ENCODE measurements at regions not wholly inside any gene's neighbourhood (a gene's known extent, or its start where the extent isn't known, plus 50 kb on each side); places are given as distances from the start of the nearest gene placed in this dataset.

- intact Hi-C loops (cut with micrococcal nuclease) (no loop called here), dilution Hi-C loops (cut with MboI; ENCODE audit: extremely low pct_ligation_motif_present, low sequenced_read_pairs) (loop anchor here (25.0 kb wide), 1 partner anchor 282 kb away; no protein-coding TSS in a partner anchor)
- Histone ChIP-seq H3K36me3 (ENCODE audit: control insufficient read depth in 2 of 2, extremely low read depth in 1 of 2, insufficient read depth in 2 of 2, low read length in 2 of 2) (no peaks in the 10 kb centered on the region), H3K27ac (ENCODE audit: insufficient read depth, low read depth, low read length) (no peak overlapping the region), H3K9me1 (replicated peaks; ENCODE audit: control insufficient read depth, extremely low read depth, insufficient read depth, low read length) (no peaks in the 10 kb centered on the region), H3K4me3 (replicated peaks in 1 of 3; ENCODE audit: insufficient read depth in 1 of 3, low read depth in 1 of 3, low read length in 3 of 3) (no peak overlapping the region), H3K9me3 (replicated peaks; ENCODE audit: control insufficient read depth, insufficient read depth, low read length) (no peaks in the 10 kb centered on the region), H4K20me1 (replicated peaks; ENCODE audit: control insufficient read depth, extremely low read depth, insufficient read depth, low read length) (no peaks in the 10 kb centered on the region), H3K27me3 (ENCODE audit: control insufficient read depth in 2 of 2, insufficient read depth in 2 of 2, low read length in 2 of 2) (peaks cover 0 to 5% of the 10 kb centered on the region in 2 experiments), H3K79me2 (ENCODE audit: control insufficient read depth, insufficient read depth, low read length) (no peaks in the 10 kb centered on the region), H2AFZ (ENCODE audit: low read depth, low read length) (no peak overlapping the region), H3K9ac (replicated peaks; ENCODE audit: extremely low read depth, insufficient read depth, low read length) (no peak overlapping the region), H3K4me2 (ENCODE audit: insufficient read depth, low read length) (no peak overlapping the region), H3K4me1 (ENCODE audit: control insufficient read depth, extremely low read depth, insufficient read depth, low read length) (no peaks in the 10 kb centered on the region)
- TF ChIP-seq MAX (IDR thresholded peaks at IDR 0.05; ENCODE audit: insufficient read depth, insufficient read length): no peak
- DNase-seq (ENCODE audit: low read depth, low spot score) (no peak), FAIRE-seq (no peak)
- ChIA-PET POLR2A (no interaction called here), CTCF (interaction anchor here (1.6 kb wide), 1 partner anchor 293 kb away, joined by 7 read pairs; no protein-coding TSS in a partner anchor)
- BruUV-seq (replicated peaks): no TSS peak
Measured at GRCh38 chr15:31494786-31495185, 168.2 kb downstream of the KLF13 start.

DNA sequence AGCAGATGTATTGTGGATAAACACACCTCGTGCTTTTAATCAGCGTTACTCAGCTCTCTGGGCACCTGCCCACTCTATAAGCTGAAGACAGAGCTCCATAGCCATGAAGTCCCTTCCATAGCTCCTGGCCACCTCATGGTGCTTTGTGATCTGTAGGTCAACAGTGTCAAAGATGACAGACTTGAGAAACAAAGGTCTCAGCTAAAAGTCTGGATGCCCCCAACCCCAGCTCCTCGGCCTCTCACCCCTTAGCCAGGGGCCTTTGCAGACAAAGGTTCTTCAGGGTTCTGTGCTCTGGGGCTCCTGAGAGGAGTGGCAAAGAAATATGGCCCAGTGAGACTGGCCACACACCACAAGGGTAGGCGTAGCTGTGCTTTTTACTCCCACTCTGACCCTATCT lies 168.6 kb downstream of the KLF13 start:
- Histone ChIP-seq H3K36me3 (ENCODE audit: control insufficient read depth in 2 of 2, extremely low read depth in 1 of 2, insufficient read depth in 2 of 2, low read length in 2 of 2) (no peaks in the 10 kb centered on the region), H3K9me3 (replicated peaks; ENCODE audit: control insufficient read depth, insufficient read depth, low read length) (no peaks in the 10 kb centered on the region), H3K4me3 (replicated peaks in 1 of 3; ENCODE audit: insufficient read depth in 1 of 3, low read depth in 1 of 3, low read length in 3 of 3) (no peak overlapping the region), H3K79me2 (ENCODE audit: control insufficient read depth, insufficient read depth, low read length) (no peaks in the 10 kb centered on the region), H3K27me3 (ENCODE audit: control insufficient read depth in 2 of 2, insufficient read depth in 2 of 2, low read length in 2 of 2) (peaks cover 0 to 5% of the 10 kb centered on the region in 2 experiments), H3K9me1 (replicated peaks; ENCODE audit: control insufficient read depth, extremely low read depth, insufficient read depth, low read length) (no peaks in the 10 kb centered on the region), H2AFZ (ENCODE audit: low read depth, low read length) (no peak overlapping the region), H3K9ac (replicated peaks; ENCODE audit: extremely low read depth, insufficient read depth, low read length) (no peak overlapping the region), H3K4me2 (ENCODE audit: insufficient read depth, low read length) (no peak overlapping the region), H3K27ac (ENCODE audit: insufficient read depth, low read depth, low read length) (no peak overlapping the region), H3K4me1 (ENCODE audit: control insufficient read depth, extremely low read depth, insufficient read depth, low read length) (peaks cover under 1% of the 10 kb centered on the region), H4K20me1 (replicated peaks; ENCODE audit: control insufficient read depth, extremely low read depth, insufficient read depth, low read length) (no peaks in the 10 kb centered on the region)
- intact Hi-C loops (cut with micrococcal nuclease): no loop called here
- BruUV-seq (replicated peaks): no TSS peak
- dilution Hi-C loops (cut with MboI; ENCODE audit: extremely low pct_ligation_motif_present, low sequenced_read_pairs): loop anchor here (25.0 kb wide), 1 partner anchor 283 kb away; no protein-coding TSS in a partner anchor
- DNase-seq (ENCODE audit: low read depth, low spot score): no peak
- no peak for FAIRE-seq
- ChIA-PET POLR2A (no interaction called here), CTCF (interaction anchor here (0.5 to 1.6 kb wide), 2 partner anchors 285 to 294 kb away, joined by 4 to 7 read pairs; no protein-coding TSS in a partner anchor)
- TF ChIP-seq EZH2 (IDR thresholded peaks at IDR 0.05; ENCODE audit: borderline replicate concordance, low read depth, low read length, severe bottlenecking) (no peak), GATA2 (IDR thresholded peaks at IDR 0.05; ENCODE audit: insufficient read depth, insufficient read length, low read depth, low read length) (no peak), FOS (IDR thresholded peaks at IDR 0.05; ENCODE audit: borderline replicate concordance, insufficient read depth, low read length) (no peak), MYC (IDR thresholded peaks at IDR 0.05; ENCODE audit: low read depth, low read length) (no peak), POLR2A (IDR thresholded peaks at IDR 0.05; ENCODE audit: low read depth, low read length) (no peak), JUN (IDR thresholded peaks at IDR 0.05; ENCODE audit: borderline replicate concordance, insufficient read depth, insufficient read length, low read depth) (no peak), POLR2AphosphoS5 (IDR thresholded peaks at IDR 0.05; ENCODE audit: insufficient read depth, low read depth, low read length) (no peak), MAX (IDR thresholded peaks at IDR 0.05; ENCODE audit: insufficient read depth, insufficient read length) (no peak), CTCF (IDR thresholded peaks at IDR 0.05; ENCODE audit: extremely low read depth in 1 of 2, insufficient read depth in 1 of 2, low read depth in 1 of 2, low read length in 2 of 2) (no peak)

Data from endothelial cell of umbilical vein (primary cell).